ENCODE measurements at regions not wholly inside any gene's neighbourhood (a gene's known extent, or its start where the extent isn't known, plus 50 kb on each side); places are given as distances from the start of the nearest gene placed in this dataset.
"Not testable (repeated sequence)": the region's sequence is repeated elsewhere in the genome, so short reads cannot be mapped to it uniquely, and the experiment has no call there.

DNA sequence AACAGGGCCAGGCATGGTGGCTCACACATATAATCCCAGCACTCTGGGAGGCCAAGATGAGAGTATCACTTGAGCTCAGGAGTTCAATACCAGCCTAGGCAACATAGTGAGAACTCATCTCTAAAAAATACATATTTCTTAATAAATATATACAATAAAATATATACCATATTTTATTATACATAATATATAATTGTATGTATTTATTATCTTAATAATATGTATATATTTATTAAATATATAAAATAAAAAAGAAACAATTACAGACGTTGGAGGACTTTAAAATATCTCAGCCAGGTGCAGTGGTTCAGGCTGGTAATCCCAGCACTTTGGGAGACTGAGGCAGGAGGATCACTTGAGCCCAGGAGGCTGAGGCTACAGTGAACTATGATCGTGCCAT is 106.1 kb downstream of the PPIAL4G start:
- H3K27ac Mint-ChIP-seq; H3K9me3 Mint-ChIP-seq (ENCODE audit: low read depth); H3K4me3 Mint-ChIP-seq; CTCF ChIA-PET; ATAC-seq; H3K27me3 Mint-ChIP-seq; DNase-seq; H3K36me3 Mint-ChIP-seq: not testable (repeated sequence)
- peaks cover 22% of the 10 kb centered on the region for H3K4me1 Mint-ChIP-seq

- no peak overlapping the region for H3K4me3 Mint-ChIP-seq
Observed at GRCh38 chr1:148374101-148374500, 109.0 kb downstream of the PPIAL4G start.

DNA sequence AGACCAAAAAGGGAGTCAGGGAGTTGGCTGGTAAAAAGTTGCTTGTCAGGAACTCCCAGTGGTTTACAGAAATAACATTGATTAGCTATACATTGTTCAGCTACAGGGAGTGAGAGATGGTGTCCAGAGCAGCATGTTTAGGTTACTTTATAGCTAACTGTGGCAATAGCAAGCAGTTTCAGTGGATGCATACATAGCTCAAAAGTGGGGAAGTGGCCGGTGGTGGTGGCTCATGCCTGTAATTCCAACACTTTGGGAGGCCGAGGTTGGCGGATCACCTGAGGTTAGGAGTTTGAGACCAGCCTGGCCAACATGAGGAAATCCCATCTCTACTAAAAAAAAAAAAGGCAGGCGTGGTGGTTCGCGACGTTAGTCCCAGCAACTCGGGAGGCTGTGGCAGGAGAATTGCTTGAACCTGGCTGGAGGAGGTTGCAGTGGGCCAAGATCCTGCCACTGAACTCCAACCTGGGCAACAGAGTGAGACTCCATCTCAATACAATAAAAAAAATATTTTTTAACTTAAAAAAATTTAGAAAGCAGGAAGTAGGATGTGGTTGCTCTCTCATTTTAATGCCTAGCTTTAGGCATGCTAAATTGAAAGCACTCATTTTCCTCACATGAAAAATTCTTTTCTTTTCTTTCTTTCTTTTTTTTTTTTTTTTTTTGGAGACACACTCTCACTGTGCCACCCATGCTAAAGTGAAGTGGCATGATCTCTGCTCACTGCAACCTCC is 109.7 kb downstream of the PPIAL4G start:
- Mint-ChIP-seq H3K9me3 (ENCODE audit: low read depth) (no peaks in the 10 kb centered on the region), H3K36me3 (no peaks in the 10 kb centered on the region), H3K27ac (peak overlapping the region; percentile 96), H3K4me1 (peaks cover 39% of the 10 kb centered on the region), H3K4me3 (peak overlapping the region; percentile 52), H3K27me3 (peaks cover 8% of the 10 kb centered on the region)
- ATAC-seq = peak; percentile 54
- CTCF ChIA-PET = interaction anchor here (1.0 to 2.4 kb wide), 8 partner anchors 10 to 150 kb away, joined by 3 to 8 read pairs (median 3); no protein-coding TSS in a partner anchor
- DNase-seq = no peak

More at GRCh38 chr1:148374101-148374500, 109.0 kb downstream of the PPIAL4G start:
- Mint-ChIP-seq H3K9me3 (ENCODE audit: low read depth) (no peaks in the 10 kb centered on the region), H3K27ac (peak overlapping the region; percentile 70), H3K27me3 (peaks cover under 1% of the 10 kb centered on the region), H3K4me1 (peaks cover 39% of the 10 kb centered on the region), H3K36me3 (no peaks in the 10 kb centered on the region)
- ATAC-seq (no peak), DNase-seq (no peak)
- CTCF ChIA-PET = interaction anchor here (1.0 to 1.5 kb wide), 4 partner anchors 10 to 19 kb away, joined by 3 read pairs; no protein-coding TSS in a partner anchor

DNA sequence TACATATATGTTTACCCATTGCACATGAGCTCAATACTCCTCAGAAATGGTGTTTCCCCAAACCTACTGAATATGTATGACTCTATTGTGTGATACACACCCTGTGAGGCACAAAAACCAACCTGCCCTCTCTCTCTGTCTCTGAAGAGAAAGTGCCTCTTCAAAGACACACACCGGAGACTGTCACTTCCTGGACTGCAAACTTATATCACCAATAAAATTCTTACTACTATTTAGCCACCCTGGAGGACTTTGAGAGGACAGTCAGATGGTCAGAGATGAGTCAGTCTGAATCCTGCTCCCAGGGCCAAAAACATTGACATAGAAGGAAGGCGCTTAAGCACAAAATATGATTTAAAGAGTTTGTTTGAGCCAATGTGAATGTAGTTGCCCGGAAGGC is 110.4 kb downstream of the PPIAL4G start:
- DNase-seq = peak; percentile 72
- Mint-ChIP-seq H3K27ac (peak overlapping the region; percentile 96), H3K4me1 (peaks cover 39% of the 10 kb centered on the region), H3K27me3 (peaks cover 11% of the 10 kb centered on the region), H3K36me3 (no peaks in the 10 kb centered on the region), H3K9me3 (ENCODE audit: low read depth) (no peaks in the 10 kb centered on the region), H3K4me3 (peak overlapping the region; percentile 52)
- peak; percentile 66 for ATAC-seq
- CTCF ChIA-PET = interaction anchor here (0.7 to 2.4 kb wide), 9 partner anchors 9 to 150 kb away, joined by 3 to 8 read pairs (median 3); no protein-coding TSS in a partner anchor

DNA sequence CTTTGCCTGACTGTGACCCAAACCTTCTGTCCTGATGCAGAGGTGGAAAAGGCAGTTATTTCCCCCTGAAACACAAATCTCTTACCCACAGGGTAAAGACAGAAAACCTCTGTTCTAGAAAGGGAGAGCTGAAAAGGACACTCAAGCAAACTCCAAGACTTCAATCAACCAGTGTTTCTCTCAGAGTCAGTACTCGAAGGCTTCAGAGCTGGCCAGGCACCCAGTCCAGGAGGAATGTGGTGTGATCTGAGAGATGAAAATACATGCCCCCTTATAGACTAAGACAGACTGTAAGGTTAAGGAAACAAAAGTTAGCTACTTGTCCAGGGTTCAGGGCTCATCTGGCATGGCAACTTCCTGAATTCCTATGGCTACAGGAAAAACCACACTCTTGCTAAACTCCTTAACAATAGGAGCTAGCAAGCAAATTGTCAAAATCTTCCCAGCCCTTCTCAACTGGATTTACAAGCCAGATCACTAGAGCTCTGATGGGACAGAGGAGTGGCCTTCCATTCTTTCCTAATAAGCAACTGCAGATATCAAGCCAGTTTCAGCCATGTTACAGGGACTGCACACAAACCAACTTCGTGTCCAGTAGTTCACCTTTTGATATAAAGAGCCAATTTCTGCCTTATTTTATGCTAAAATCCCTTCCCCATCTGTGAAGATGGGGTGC is 110.9 kb downstream of the PPIAL4G start:
- Mint-ChIP-seq H3K27me3 (peaks cover 15% of the 10 kb centered on the region), H3K4me3 (peak overlapping the region; percentile 52), H3K4me1 (peaks cover 42% of the 10 kb centered on the region), H3K27ac (peak overlapping the region; percentile 96)
- not testable (repeated sequence) for H3K36me3 Mint-ChIP-seq; DNase-seq; H3K9me3 Mint-ChIP-seq (ENCODE audit: low read depth)
- CTCF ChIA-PET = interaction anchor here (0.7 to 2.4 kb wide), 7 partner anchors 8 to 151 kb away, joined by 3 to 8 read pairs (median 6); no protein-coding TSS in a partner anchor
- peak; percentile 13 for ATAC-seq

GRCh38 chr1:148371551-148371994 is 111.5 kb downstream of the PPIAL4G start:
- Mint-ChIP-seq H3K27me3 (peaks cover 15% of the 10 kb centered on the region), H3K4me1 (peaks cover 48% of the 10 kb centered on the region), H3K27ac (peak overlapping the region; percentile 96)
- H3K9me3 Mint-ChIP-seq (ENCODE audit: low read depth); H3K36me3 Mint-ChIP-seq; H3K4me3 Mint-ChIP-seq: not testable (repeated sequence)
- DNase-seq = peak; percentile 89
- ATAC-seq = peak; percentile 81
- CTCF ChIA-PET = interaction anchor here (0.9 to 2.4 kb wide), 5 partner anchors 8 to 39 kb away, joined by 3 to 8 read pairs (median 7); no protein-coding TSS in a partner anchor

DNA sequence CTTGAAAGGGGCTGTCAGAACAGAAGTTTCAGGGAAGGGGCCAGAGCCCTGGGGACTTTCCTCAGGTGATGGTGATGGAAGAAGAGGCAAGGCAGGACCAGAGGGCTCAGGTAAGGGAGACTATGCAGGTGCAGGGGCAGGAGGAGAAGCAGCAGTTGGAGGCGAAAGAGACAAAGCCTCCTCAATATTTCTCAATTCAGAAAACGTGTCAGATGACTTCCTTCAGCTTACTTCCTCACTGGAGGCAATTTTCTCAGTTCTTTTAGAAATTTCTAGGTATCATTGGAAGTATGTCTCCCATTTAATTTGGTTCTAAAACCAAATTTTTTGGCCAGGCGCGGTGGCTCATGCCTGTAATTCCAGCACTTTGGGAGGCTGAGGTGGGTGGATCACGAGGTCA is 112.4 kb downstream of the PPIAL4G start:
- not testable (repeated sequence) for H3K27ac Mint-ChIP-seq; H3K36me3 Mint-ChIP-seq; DNase-seq; H3K9me3 Mint-ChIP-seq (ENCODE audit: low read depth); ATAC-seq; H3K4me3 Mint-ChIP-seq
- Mint-ChIP-seq H3K4me1 (peaks cover 54% of the 10 kb centered on the region), H3K27me3 (peaks cover 15% of the 10 kb centered on the region)
- CTCF ChIA-PET = interaction anchor here (2.4 kb wide), 1 partner anchor 13 kb away, joined by 7 read pairs; no protein-coding TSS in a partner anchor

DNA sequence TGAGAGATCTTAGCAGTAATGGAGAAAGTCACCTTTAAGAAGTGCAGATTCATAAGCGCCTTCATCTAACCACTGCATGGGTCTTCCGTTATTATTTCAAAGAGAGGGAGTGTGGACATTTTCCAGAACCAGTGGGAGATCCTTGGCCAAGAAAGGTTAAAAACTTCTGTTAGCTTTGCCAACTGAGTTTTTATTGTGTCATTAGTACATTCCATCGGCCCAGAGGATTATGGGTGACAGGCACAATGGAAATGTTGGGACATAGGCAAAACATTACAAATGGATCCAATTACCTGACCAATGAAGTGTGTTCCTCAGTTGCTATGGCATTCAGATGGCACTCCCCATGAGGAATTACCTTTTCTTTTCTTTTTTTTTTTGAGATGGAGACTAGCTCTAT is 115.5 kb downstream of the PPIAL4G start:
- CTCF ChIA-PET = no interaction called here
- DNase-seq = no peak
- Mint-ChIP-seq H3K4me1 (peaks cover 68% of the 10 kb centered on the region), H3K9me3 (ENCODE audit: low read depth) (no peaks in the 10 kb centered on the region), H3K4me3 (no peak overlapping the region), H3K36me3 (no peaks in the 10 kb centered on the region), H3K27me3 (peaks cover 39% of the 10 kb centered on the region), H3K27ac (no peak overlapping the region)
- ATAC-seq = no peak

DNA sequence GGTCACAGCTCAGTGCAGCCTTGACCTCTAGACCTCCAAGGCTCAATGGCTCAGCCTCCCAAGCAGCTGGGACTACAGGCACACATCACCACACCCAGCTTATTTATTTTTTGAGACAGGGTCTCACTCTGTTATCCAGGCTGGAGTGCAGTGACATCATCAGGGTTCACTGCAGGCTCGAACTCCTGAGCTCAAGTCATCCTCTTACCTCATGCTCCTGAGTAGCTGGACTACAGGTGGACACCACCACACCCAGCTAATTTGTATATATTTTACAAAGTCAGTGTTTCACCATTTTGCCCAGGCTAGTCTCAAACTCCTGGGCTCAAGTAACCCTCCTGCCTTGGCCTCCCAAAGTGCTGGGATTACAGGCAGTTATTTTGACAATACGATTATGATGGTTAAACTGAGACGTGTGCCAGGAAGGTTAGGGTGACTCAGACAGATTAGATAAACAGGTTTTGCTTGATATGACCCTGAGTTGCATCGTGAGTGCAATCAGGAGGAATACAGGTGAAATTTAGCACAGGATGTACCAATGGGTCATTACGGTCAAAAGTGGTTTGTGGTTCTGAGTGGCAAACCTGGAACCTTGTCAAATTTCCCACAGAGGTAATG is 116.9 kb downstream of the PPIAL4G start:
- DNase-seq; H3K9me3 Mint-ChIP-seq (ENCODE audit: low read depth); CTCF ChIA-PET; H3K27ac Mint-ChIP-seq; H3K4me3 Mint-ChIP-seq; H3K36me3 Mint-ChIP-seq; ATAC-seq: not testable (repeated sequence)
- peaks cover 68% of the 10 kb centered on the region for H3K4me1 Mint-ChIP-seq
- peaks cover 53% of the 10 kb centered on the region for H3K27me3 Mint-ChIP-seq

DNA sequence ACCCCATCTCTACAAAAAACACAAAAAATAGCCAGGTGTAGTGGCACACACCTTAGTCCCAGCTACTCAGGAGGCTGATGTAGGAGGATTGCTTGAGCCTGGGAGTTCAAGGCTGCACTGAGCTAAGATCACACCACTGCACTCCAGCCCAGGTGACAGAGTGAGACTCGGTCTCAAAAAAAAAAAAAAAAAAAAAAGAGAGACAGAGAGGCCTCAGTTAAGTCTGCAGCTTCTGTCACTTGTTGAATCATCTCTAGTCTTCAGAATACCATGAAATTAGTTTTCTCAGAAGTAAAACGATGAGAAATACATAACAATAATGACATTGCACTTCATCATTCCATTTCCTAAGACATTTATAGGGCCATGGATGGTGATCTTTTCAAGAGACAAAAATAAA is 118.0 kb downstream of the PPIAL4G start:
- H3K9me3 Mint-ChIP-seq (ENCODE audit: low read depth); H3K36me3 Mint-ChIP-seq; CTCF ChIA-PET; H3K27ac Mint-ChIP-seq; ATAC-seq; DNase-seq; H3K4me3 Mint-ChIP-seq: not testable (repeated sequence)
- Mint-ChIP-seq H3K27me3 (peaks cover 60% of the 10 kb centered on the region), H3K4me1 (peaks cover 58% of the 10 kb centered on the region)

DNA sequence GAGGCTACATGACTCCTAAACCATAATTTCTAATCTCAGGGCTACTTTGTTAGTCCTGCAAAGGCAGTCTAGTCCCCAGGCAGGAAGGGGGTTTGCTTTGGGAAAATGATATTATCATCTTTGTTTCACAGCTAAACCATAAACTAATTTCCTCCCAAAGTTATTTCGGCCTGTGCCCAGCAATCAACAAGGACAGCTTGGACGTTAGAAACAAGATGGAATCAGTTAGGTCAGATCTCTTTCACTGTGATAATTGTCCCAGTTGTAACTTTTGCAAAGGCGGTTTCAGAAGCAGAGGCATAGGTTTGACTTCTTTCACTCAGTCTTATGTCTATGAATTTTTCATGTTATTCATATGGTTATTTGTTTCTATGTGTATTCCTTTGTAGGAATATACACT is 119.1 kb downstream of the PPIAL4G start:
- H3K4me1 Mint-ChIP-seq = peaks cover 58% of the 10 kb centered on the region
- H3K4me3 Mint-ChIP-seq; DNase-seq; H3K36me3 Mint-ChIP-seq; ATAC-seq; H3K27ac Mint-ChIP-seq; H3K9me3 Mint-ChIP-seq (ENCODE audit: low read depth): not testable (repeated sequence)
- CTCF ChIA-PET = interaction anchor here (1.3 kb wide), 1 partner anchor 8 kb away, joined by 6 read pairs; no protein-coding TSS in a partner anchor
- H3K27me3 Mint-ChIP-seq = peaks cover 60% of the 10 kb centered on the region

GRCh38 chr1:148363439-148363810 is 119.7 kb downstream of the PPIAL4G start:
- ATAC-seq (peak; percentile 64), DNase-seq (peak; percentile 75)
- Mint-ChIP-seq H3K27me3 (peaks cover 56% of the 10 kb centered on the region), H3K4me1 (peaks cover 58% of the 10 kb centered on the region), H3K36me3 (no peaks in the 10 kb centered on the region), H3K9me3 (ENCODE audit: low read depth) (no peaks in the 10 kb centered on the region), H3K27ac (no peak overlapping the region), H3K4me3 (peak overlapping the region; percentile 46)
- CTCF ChIA-PET = interaction anchor here (1.3 kb wide), 1 partner anchor 9 kb away, joined by 6 read pairs; no protein-coding TSS in a partner anchor
